ENCODE measurements at regions not wholly inside any gene's neighbourhood (a gene's known extent, or its start where the extent isn't known, plus 50 kb on each side); places are given as distances from the start of the nearest gene placed in this dataset.

- Histone ChIP-seq H3K27me3 (ENCODE audit: control insufficient read depth, insufficient read depth, low read length) (no peaks in the 10 kb centered on the region), H3K36me3 (ENCODE audit: control insufficient read depth, insufficient read depth, low read length) (no peaks in the 10 kb centered on the region), H3K4me3 (ENCODE audit: low read depth, low read length) (no peak overlapping the region)
- peak; percentile 26 for DNase-seq (ENCODE audit: low read depth)
- no peak for FAIRE-seq
- TF ChIP-seq, protein P1, sequence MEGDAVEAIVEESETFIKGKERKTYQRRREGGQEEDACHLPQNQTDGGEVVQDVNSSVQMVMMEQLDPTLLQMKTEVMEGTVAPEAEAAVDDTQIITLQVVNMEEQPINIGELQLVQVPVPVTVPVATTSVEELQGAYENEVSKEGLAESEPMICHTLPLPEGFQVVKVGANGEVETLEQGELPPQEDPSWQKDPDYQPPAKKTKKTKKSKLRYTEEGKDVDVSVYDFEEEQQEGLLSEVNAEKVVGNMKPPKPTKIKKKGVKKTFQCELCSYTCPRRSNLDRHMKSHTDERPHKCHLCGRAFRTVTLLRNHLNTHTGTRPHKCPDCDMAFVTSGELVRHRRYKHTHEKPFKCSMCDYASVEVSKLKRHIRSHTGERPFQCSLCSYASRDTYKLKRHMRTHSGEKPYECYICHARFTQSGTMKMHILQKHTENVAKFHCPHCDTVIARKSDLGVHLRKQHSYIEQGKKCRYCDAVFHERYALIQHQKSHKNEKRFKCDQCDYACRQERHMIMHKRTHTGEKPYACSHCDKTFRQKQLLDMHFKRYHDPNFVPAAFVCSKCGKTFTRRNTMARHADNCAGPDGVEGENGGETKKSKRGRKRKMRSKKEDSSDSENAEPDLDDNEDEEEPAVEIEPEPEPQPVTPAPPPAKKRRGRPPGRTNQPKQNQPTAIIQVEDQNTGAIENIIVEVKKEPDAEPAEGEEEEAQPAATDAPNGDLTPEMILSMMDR (IDR thresholded peaks at IDR 0.05; ENCODE audit: insufficient read depth, low read length, severe bottlenecking) = no peak
Observed at GRCh38 chr10:88186335-88186734, 322.9 kb downstream of the PTEN start.

DNA sequence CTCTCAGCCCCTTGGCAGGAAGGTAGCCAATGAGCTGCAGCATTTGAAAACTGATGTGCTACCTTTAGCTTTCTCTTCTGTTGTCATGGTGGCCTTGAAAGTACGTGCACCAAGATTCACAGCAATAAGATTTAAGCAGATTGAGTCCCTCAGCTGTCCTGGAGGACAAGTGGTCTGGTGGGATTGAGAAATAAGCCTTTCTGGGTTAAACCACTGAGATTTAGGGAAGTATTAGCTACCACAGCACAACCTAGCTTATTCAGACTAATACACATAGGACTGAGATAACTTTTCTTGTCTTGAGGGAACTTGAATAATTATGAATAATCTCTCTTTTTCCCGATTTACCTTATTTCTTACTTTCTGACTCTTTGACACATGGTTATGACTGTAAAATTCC is 324.0 kb downstream of the PTEN start:
- H3K4me3 ChIP-seq (ENCODE audit: low read depth, low read length) = no peak overlapping the region
- no peaks in the 10 kb centered on the region for H3K27me3 ChIP-seq (ENCODE audit: control insufficient read depth, insufficient read depth, low read length)
- DNase-seq (ENCODE audit: low read depth) = no peak
- no peaks in the 10 kb centered on the region for H3K36me3 ChIP-seq (ENCODE audit: control insufficient read depth, insufficient read depth, low read length)
- FAIRE-seq = no peak
- TF ChIP-seq, protein P1 (IDR thresholded peaks at IDR 0.05; ENCODE audit: insufficient read depth, low read length, severe bottlenecking) = no peak

DNA sequence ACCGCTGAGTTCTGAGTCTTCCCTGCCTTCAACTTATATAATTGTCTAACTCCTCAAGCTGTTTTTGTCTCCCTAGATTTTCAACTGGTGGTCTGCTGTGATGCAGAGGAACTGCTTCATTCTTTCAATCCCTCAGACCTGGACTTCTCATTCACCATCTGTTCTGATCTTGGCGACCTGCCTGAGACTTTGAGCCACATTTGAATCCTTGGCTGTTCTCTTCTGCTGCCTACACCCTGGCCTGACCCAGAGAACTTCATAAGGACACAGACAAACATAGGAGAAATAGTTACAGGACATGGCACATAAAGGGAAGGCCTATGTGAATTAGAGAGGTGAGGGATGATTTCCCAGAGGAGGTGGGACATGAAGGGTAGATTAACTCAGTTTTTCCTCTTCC is 326.7 kb downstream of the PTEN start:
- TF ChIP-seq, protein P1 (IDR thresholded peaks at IDR 0.05; ENCODE audit: insufficient read depth, low read length, severe bottlenecking) = no peak
- Histone ChIP-seq H3K27me3 (ENCODE audit: control insufficient read depth, insufficient read depth, low read length) (no peaks in the 10 kb centered on the region), H3K4me3 (ENCODE audit: low read depth, low read length) (no peak overlapping the region), H3K36me3 (ENCODE audit: control insufficient read depth, insufficient read depth, low read length) (no peaks in the 10 kb centered on the region)
- no peak for FAIRE-seq
- DNase-seq (ENCODE audit: low read depth) = no peak

DNA sequence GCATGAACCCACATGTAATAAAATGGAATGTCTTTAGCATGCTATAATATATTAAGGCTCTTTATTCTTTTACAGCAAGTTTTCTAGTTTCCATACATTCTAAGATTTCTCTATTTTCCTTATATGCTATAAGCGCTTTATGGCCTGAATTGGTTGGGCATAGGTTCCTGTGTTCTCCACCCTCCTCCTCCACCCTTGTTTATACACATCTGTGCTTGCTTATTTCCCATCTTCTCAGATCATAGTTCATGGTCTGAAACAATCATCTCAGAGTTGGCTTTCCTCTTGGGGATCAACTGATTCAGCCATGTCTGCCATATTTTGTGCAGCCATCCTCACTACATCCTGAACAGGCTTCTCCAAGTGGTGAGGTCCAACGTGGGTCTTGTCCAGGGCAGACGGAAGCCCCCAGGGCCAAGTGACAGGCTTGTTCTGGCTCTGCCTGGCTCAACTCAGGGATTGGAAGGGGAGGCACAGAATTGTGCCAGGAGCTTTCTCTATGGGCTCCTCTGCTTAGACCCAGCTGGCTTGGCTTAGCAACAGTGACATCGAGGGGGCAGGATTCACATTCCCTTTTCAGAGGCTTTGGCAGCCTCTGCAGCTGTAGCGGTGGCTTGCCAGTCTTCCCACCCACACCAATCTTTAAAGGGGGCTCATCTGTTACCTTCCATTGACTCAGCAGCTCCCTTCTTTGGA is 327.3 kb downstream of the PTEN start:
- Histone ChIP-seq H3K36me3 (ENCODE audit: control insufficient read depth, insufficient read depth, low read length) (no peaks in the 10 kb centered on the region), H3K4me3 (ENCODE audit: low read depth, low read length) (no peak overlapping the region), H3K27me3 (ENCODE audit: control insufficient read depth, insufficient read depth, low read length) (no peaks in the 10 kb centered on the region)
- TF ChIP-seq, protein P1 (IDR thresholded peaks at IDR 0.05; ENCODE audit: insufficient read depth, low read length, severe bottlenecking) = no peak
- DNase-seq (ENCODE audit: low read depth) (no peak), FAIRE-seq (no peak)

DNA sequence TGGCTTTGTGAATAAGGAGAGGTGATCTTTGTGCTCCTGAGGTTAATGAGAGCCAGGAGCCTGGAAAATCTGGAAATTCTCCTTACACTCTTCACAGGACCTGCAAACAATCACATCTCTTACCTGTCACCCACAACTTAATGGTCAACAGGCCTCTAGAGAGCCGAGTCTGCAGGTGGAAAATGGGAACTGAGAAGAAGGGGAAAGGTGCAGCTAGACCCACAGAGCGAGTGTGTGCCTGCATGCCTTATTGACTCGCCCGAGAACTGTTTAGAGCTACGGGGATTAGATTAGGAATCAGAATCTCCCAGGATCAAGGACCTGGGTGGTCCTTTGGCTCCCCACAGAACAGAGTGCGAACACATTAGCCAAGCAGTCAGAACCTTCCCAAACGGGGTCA is 329.6 kb downstream of the PTEN start:
- TF ChIP-seq, protein P1 (IDR thresholded peaks at IDR 0.05; ENCODE audit: insufficient read depth, low read length, severe bottlenecking) = no peak
- H3K27me3 ChIP-seq (ENCODE audit: control insufficient read depth, insufficient read depth, low read length) = no peaks in the 10 kb centered on the region
- DNase-seq (ENCODE audit: low read depth) = no peak
- no peaks in the 10 kb centered on the region for H3K36me3 ChIP-seq (ENCODE audit: control insufficient read depth, insufficient read depth, low read length)
- no peak overlapping the region for H3K4me3 ChIP-seq (ENCODE audit: low read depth, low read length)
- no peak for FAIRE-seq
